Thoracic aorta (tissue), 2 donors: ENCODE measurements at regions not wholly inside any gene's neighbourhood (a gene's known extent, or its start where the extent isn't known, plus 50 kb on each side); places are given as distances from the start of the nearest gene placed in this dataset.

Experiments used
- ATAC-seq: fragments of 150-250 bp; one replicate; pipeline ENCODE4 v1.8.0; 2017; ENCODE audit warnings: low read depth; ENCODE audit not compliant: insufficient number of reproducible peaks, low FRiP score
- DNase-seq: peaks from one replicate; pipeline ENCODE4 v3.0.0-alpha.2; 2020; ENCODE audit warnings: low spot score
- H3K27ac ChIP-seq, 2 donors: fragments of 200-600 bp; sonication (generic); 1 replicate in 1 of 2; 2 replicates in 1 of 2; pipeline ENCODE4 v1.5.1; 2016; ENCODE audit warnings: mild to moderate bottlenecking in 2 of 2, moderate library complexity in 2 of 2
- H3K27me3 ChIP-seq: fragments of 200-600 bp; sonication (generic); replicated peaks from 2 replicates; pipeline ENCODE4 v1.6.0; 2016; ENCODE audit warnings: mild to moderate bottlenecking; ENCODE audit not compliant: insufficient read depth
- H3K36me3 ChIP-seq: fragments of 200-600 bp; sonication (generic); one replicate; pipeline ENCODE4 v1.5.1; 2016
- H3K4me1 ChIP-seq, 2 donors: fragments of 200-600 bp; sonication (generic); 1 replicate in 1 of 2; 2 replicates in 1 of 2; pipeline versions ENCODE4 v1.5.1 to v1.6.0; 2016; ENCODE audit warnings: low read depth in 2 of 2, mild to moderate bottlenecking in 1 of 2; ENCODE audit not compliant: control insufficient read depth in 1 of 2
- H3K4me3 ChIP-seq: fragments of 200-600 bp; sonication (generic); 2 replicates; pipeline ENCODE4 v1.5.1; 2016; ENCODE audit warnings: mild to moderate bottlenecking
- H3K9me3 ChIP-seq: fragments of 200-600 bp; sonication (generic); 2 replicates; pipeline ENCODE4 v1.5.1; 2016
- CTCF ChIP-seq: fragments of 200-600 bp; sonication (generic); IDR thresholded peaks from one replicate; pipeline ENCODE4 v1.5.1; 2019; ENCODE audit warnings: antibody characterized with exemption

GRCh38 chr5:36826694-36827093, 49.9 kb upstream of the NIPBL start:
- no peaks in the 10 kb centered on the region for H3K27me3 ChIP-seq
- H3K27ac ChIP-seq: no peak overlapping the region
- H3K36me3 ChIP-seq: no peaks in the 10 kb centered on the region
- TF ChIP-seq CTCF: no peak
- no peaks in the 10 kb centered on the region for H3K4me1 ChIP-seq
- no peak overlapping the region for H3K4me3 ChIP-seq
- no peaks in the 10 kb centered on the region for H3K9me3 ChIP-seq
- no peak for DNase-seq
- ATAC-seq: no peak
